ENCODE measurements at regions not wholly inside any gene's neighbourhood (a gene's known extent, or its start where the extent isn't known, plus 50 kb on each side); places are given as distances from the start of the nearest gene placed in this dataset.

- no peak for TF ChIP-seq EGR1 (IDR thresholded peaks at IDR 0.05)
- TF ChIP-seq RAD21 (IDR thresholded peaks at IDR 0.05; ENCODE audit: low read depth), result peak; percentile 84
- no peak for TF ChIP-seq YY1 (IDR thresholded peaks at IDR 0.05; ENCODE audit: low read depth)
Measured at GRCh38 chr5:4879693-4880303, 260.3 kb upstream of the ADAMTS16 start.

DNA sequence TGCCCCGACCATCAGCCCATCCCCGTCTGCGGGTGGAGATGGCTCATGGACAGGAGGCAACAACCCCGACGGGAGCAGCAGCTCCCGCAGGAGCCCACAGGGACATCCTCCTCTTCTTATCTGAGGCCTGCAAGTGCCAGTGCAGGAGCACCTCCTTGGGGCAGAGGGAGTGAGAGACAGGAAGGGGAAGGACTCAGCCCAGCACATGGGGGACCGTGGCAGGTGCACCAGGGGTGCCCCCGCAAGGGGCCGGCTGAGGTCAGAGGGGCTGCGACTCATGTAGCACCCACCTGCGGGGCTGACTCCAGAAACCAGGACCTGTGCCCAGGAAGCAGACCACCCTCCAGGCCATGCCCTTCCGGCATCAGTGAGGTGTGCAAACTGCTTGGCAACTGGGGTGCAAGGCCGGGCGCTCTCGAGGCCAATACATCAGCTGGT, 259.8 kb upstream of the ADAMTS16 start:
- TF ChIP-seq EP300 (IDR thresholded peaks at IDR 0.05; ENCODE audit: borderline replicate concordance), result no peak
- TF ChIP-seq REST (IDR thresholded peaks at IDR 0.05; ENCODE audit: low read depth), result no peak
- TF ChIP-seq TCF12 (IDR thresholded peaks at IDR 0.05; ENCODE audit: low read depth), result no peak
- TF ChIP-seq, protein P1, sequence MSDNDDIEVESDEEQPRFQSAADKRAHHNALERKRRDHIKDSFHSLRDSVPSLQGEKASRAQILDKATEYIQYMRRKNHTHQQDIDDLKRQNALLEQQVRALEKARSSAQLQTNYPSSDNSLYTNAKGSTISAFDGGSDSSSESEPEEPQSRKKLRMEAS (IDR thresholded peaks at IDR 0.05), result no peak
- TF ChIP-seq ZBTB7A (IDR thresholded peaks at IDR 0.05; ENCODE audit: low read depth), result no peak
- TF ChIP-seq TEAD4 (IDR thresholded peaks at IDR 0.05), result no peak

DNA sequence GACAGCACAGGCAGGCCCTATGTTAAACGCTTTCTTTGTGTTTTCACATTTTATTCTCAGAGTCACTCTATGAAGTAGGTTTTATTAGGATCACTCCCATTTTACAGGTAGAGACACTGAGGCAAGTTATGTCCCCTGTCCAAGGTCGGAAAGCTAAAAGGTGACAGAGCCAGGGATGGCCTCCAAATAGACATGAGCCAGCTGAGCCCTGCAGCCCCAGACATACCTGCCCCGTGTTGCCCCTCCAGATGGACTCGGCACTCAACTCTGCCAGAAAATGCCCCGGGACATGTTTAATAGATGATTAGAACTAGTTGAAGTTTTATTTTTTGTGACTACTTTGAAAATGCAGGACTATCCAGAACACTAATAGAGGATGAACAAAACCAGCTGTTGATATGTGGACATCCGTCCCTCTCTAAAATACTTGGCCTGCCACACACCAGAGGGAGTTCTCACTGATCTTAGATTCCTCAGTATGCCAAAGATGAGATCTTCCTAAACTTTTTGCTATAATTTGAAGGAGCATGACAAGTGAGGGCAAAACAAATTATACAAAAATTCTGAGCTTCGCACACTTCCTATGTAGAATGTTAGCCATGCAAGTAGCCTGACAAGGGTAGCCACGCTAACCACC, 258.6 kb upstream of the ADAMTS16 start:
- TF ChIP-seq EP300 (IDR thresholded peaks at IDR 0.05; ENCODE audit: borderline replicate concordance) (no peak), NFIC (IDR thresholded peaks at IDR 0.05) (no peak), CEBPB (IDR thresholded peaks at IDR 0.05) (no peak)

- TF ChIP-seq EGR1 (IDR thresholded peaks at IDR 0.05) (no peak), REST (IDR thresholded peaks at IDR 0.05; ENCODE audit: low read depth) (no peak), ZBTB7A (IDR thresholded peaks at IDR 0.05; ENCODE audit: low read depth) (no peak), YY1 (IDR thresholded peaks at IDR 0.05; ENCODE audit: low read depth) (no peak), RAD21 (IDR thresholded peaks at IDR 0.05; ENCODE audit: low read depth) (no peak), CEBPB (IDR thresholded peaks at IDR 0.05) (no peak), NFIC (IDR thresholded peaks at IDR 0.05) (no peak), CREB1 (IDR thresholded peaks at IDR 0.05; ENCODE audit: low read depth) (no peak), TAF1 (IDR thresholded peaks at IDR 0.05; ENCODE audit: low read depth) (no peak), TEAD4 (IDR thresholded peaks at IDR 0.05) (no peak), TCF12 (IDR thresholded peaks at IDR 0.05; ENCODE audit: low read depth) (no peak), EP300 (IDR thresholded peaks at IDR 0.05; ENCODE audit: borderline replicate concordance) (no peak), FOXM1 (IDR thresholded peaks at IDR 0.05; ENCODE audit: borderline replicate concordance, low read depth) (no peak)
- TF ChIP-seq, protein P2, sequence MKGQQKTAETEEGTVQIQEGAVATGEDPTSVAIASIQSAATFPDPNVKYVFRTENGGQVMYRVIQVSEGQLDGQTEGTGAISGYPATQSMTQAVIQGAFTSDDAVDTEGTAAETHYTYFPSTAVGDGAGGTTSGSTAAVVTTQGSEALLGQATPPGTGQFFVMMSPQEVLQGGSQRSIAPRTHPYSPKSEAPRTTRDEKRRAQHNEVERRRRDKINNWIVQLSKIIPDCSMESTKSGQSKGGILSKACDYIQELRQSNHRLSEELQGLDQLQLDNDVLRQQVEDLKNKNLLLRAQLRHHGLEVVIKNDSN (IDR thresholded peaks at IDR 0.05), result no peak
- TF ChIP-seq, protein P1 (IDR thresholded peaks at IDR 0.05), result no peak
Measured at GRCh38 chr5:4882186-4882585, 257.9 kb upstream of the ADAMTS16 start.

GRCh38 chr5:4883360-4883759, 256.8 kb upstream of the ADAMTS16 start:
- TF ChIP-seq NFIC (IDR thresholded peaks at IDR 0.05), result no peak
- no peak for TF ChIP-seq CEBPB (IDR thresholded peaks at IDR 0.05)
- TF ChIP-seq FOXM1 (IDR thresholded peaks at IDR 0.05; ENCODE audit: borderline replicate concordance, low read depth), result no peak
- no peak for TF ChIP-seq TEAD4 (IDR thresholded peaks at IDR 0.05)
- TF ChIP-seq ZBTB7A (IDR thresholded peaks at IDR 0.05; ENCODE audit: low read depth), result no peak
- no peak for TF ChIP-seq RAD21 (IDR thresholded peaks at IDR 0.05; ENCODE audit: low read depth)
- TF ChIP-seq, protein P2 (IDR thresholded peaks at IDR 0.05), result no peak
- no peak for TF ChIP-seq REST (IDR thresholded peaks at IDR 0.05; ENCODE audit: low read depth)
- TF ChIP-seq TAF1 (IDR thresholded peaks at IDR 0.05; ENCODE audit: low read depth), result no peak
- TF ChIP-seq CREB1 (IDR thresholded peaks at IDR 0.05; ENCODE audit: low read depth), result no peak
- TF ChIP-seq EGR1 (IDR thresholded peaks at IDR 0.05), result no peak
- no peak for TF ChIP-seq TCF12 (IDR thresholded peaks at IDR 0.05; ENCODE audit: low read depth)
- TF ChIP-seq, protein P1 (IDR thresholded peaks at IDR 0.05), result no peak
- TF ChIP-seq EP300 (IDR thresholded peaks at IDR 0.05; ENCODE audit: borderline replicate concordance), result no peak
- no peak for TF ChIP-seq YY1 (IDR thresholded peaks at IDR 0.05; ENCODE audit: low read depth)

All from Ishikawa (cell line).